Activated naive CD4-positive, alpha-beta T cell treated with anti-CD3 and anti-CD28 coated beads, Interleukin-2, amount 50 U/mL, for 72 hours (primary cell): ENCODE measurements at regions not wholly inside any gene's neighbourhood (a gene's known extent, or its start where the extent isn't known, plus 50 kb on each side); places are given as distances from the start of the nearest gene placed in this dataset.
A peak's percentile ranks its signal among the peaks of the same experiment; 100 is the strongest.
"Not testable (repeated sequence)": the region's sequence is repeated elsewhere in the genome, so short reads cannot be mapped to it uniquely, and the experiment has no call there.

ENCODE experiments used
- ATAC-seq, 2 donors: fragments of 150-1000 bp; cut with Tn5 transposase; 2 replicates each; pipeline ENCODE4 v1.10.0; 2021; ENCODE audit warnings: mild to moderate bottlenecking in 2 of 2, moderate library complexity in 2 of 2
- DNase-seq, 2 donors: peaks; one replicate each; pipeline ENCODE4 v3.0.0; 2021 to 2022; ENCODE audit warnings: low spot score in 2 of 2
- H3K27ac Mint-ChIP-seq, 2 donors: one replicate each; pipeline ENCODE4 v1.8.0; 2022; ENCODE audit warnings: mild to moderate bottlenecking in 2 of 2, mixed read lengths in 2 of 2
- H3K36me3 Mint-ChIP-seq, 2 donors: one replicate each; pipeline ENCODE4 v1.8.0; 2022; ENCODE audit warnings: mixed read lengths in 2 of 2
- H3K9me3 Mint-ChIP-seq, 2 donors: one replicate each; pipeline ENCODE4 v1.8.0; 2022; ENCODE audit warnings: mixed read lengths in 2 of 2

DNA sequence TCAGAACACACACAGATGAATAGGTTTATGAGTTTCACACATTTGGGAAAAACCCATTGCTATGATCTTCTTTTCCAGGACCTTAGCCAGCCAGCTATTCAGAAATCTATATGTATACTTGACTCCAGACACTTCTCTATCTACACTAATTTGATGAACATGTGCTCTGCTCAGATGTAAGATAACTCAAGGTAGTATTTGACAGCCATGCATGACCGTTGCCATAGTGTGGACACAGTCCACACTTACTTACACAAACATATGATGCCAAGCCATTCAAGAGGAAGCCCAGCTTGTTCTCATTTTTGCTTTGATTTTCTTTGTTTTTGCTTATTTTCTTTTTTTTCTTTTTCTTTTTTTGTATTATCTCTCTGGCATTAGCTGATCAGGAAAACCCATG lies 1328.4 kb downstream of the RPIA start:
- not testable (repeated sequence) for H3K9me3 Mint-ChIP-seq, ATAC-seq, DNase-seq, H3K36me3 Mint-ChIP-seq, H3K27ac Mint-ChIP-seq

DNA sequence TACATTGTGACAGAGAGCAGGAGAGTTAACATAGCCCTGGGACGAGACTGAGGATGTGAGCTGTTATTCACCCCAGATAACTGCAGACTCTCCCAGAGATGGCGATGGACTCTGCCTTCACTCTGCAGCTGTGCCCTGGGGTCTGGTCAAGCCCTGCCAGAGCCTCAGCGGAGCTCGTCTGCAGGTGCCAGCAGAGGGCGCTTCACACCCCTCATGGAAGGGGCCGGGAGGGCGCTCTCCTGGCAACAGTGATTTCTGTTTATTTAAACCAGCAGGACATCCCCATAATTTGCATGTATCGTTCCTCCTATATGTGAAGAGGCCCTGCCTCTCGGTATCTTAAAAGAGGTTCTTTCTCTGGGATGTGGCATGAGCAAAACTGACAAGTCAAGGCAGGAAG lies 1329.8 kb downstream of the RPIA start:
- not testable (repeated sequence) for H3K36me3 Mint-ChIP-seq, H3K9me3 Mint-ChIP-seq, ATAC-seq, H3K27ac Mint-ChIP-seq, DNase-seq

DNA sequence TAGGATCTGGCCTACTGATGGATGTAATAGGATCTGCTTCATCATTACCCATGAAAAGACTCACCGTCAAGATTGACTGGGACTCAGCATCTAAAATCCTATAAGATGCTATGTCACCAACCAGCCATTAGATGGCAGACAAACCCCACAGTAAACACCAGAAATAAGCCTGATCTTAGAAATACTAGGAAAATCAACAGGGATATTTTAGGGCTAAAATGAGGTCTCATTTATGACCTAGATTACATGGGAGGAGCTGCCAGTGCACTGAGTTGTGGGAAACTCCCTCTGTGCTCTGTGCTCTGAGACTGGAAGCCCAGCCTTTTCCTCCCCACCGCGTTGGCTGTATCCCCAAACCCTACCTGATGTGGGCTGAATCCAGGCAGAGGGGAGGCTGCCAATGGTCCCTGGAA lies 1335.8 kb downstream of the RPIA start:
- not testable (repeated sequence) for H3K9me3 Mint-ChIP-seq, H3K36me3 Mint-ChIP-seq, H3K27ac Mint-ChIP-seq, ATAC-seq, DNase-seq

DNA sequence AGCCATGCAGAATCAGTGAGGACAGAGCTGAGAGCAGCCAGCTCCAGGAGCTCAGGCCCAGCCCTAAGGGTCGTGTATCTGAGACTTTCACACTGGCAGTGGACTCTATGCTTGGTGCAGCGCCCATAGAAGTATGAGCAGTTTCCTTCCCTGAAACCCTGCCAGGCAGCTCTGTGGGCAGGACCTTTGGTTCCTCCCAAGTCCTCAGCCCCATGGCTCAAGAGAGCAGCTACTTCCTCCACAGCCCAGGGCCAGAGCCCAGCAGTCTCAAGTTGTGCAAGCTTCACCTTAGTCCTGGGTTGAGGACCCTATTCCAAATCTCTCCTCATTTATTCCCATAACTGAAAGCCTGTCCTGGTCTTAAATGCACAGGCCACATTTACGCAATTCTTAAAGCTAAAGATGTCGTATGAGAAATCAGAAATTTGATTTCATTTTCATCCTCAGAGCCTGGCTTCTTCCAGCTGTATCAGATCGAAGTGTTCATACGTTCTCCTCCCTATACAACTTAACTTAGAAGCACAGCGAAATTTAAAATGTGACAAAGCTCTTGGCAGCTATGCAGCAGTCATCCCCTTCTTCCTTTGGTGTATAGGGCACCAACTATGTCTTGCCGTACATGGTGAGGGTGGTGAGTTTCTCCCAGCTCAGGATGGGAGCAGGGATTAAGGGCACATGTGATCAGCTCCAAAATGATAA lies 1337.1 kb downstream of the RPIA start:
- not testable (repeated sequence) for ATAC-seq, DNase-seq, H3K27ac Mint-ChIP-seq, H3K9me3 Mint-ChIP-seq, H3K36me3 Mint-ChIP-seq

DNA sequence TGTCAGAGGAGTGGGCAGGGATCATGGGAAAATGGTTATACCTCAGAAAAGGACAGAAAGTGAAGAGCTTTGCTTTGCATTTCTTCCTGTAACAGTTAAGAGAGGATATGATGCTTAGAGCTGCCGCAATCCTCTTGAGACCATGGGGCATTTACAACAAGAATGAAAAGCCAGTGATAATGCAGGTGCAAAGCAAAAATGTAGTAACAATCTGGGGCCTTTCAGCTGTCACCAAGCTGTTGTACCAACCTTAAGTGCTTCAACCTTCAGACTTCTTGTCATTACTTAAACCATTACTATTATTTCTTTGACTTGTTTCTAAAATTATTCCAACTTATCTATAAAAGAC lies 1337.6 kb downstream of the RPIA start:
- not testable (repeated sequence) for DNase-seq

DNA sequence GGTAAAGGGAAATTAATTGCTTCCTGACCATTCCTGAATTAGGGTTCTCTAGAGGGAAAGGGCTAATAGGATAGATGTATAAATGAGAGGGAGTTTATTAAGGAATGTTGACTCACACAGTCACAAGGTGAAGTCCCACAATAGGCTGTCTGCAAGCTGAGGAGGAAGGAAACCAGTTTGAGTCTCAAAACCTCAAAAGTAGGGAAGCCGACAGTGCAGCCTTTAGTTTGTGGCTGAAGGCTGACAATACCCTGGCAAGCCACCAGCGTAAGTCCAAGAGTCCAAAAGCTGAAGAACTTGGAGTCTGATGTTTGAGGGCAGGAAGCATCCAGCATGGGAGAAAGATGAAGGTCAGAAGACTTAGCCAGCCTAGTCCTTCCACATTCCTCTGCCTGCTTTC lies 1340.8 kb downstream of the RPIA start:
- not testable (repeated sequence) for H3K9me3 Mint-ChIP-seq, ATAC-seq

More for the DNA sequence above, 1337.6 kb downstream of the RPIA start:
- not testable (repeated sequence) for H3K27ac Mint-ChIP-seq, ATAC-seq, H3K9me3 Mint-ChIP-seq, H3K36me3 Mint-ChIP-seq

DNA sequence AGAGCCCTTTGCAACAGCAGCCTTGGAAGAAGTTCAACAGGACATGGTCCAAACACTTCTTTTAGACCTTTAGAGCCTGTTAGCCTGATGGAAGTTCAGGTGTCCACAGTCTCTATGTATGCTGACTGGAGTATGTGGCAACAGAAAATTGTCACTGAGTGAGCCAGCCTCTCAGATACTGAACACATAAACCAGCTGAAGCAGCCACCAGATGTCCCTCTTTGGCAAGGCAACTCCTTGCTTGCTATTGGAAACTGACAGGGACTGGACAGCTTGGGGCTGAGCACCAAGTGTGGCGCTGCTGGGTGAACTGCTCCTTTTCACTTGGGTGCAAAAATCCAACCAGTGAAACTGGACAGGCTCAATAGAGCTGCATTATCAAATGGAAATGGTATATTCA lies 1344.9 kb downstream of the RPIA start:
- not testable (repeated sequence) for ATAC-seq, H3K27ac Mint-ChIP-seq, DNase-seq, H3K36me3 Mint-ChIP-seq, H3K9me3 Mint-ChIP-seq

More for the DNA sequence above, 1340.8 kb downstream of the RPIA start:
- DNase-seq, H3K36me3 Mint-ChIP-seq, H3K27ac Mint-ChIP-seq: not testable (repeated sequence)

DNA sequence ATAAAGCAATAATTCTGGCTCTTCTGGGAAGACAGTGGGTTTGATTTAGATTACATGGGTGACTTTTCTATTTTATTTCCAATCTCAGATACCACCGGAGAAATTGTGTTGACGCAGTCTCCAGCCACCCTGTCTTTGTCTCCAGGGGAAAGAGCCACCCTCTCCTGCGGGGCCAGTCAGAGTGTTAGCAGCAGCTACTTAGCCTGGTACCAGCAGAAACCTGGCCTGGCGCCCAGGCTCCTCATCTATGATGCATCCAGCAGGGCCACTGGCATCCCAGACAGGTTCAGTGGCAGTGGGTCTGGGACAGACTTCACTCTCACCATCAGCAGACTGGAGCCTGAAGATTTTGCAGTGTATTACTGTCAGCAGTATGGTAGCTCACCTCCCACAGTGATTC lies 1347.6 kb downstream of the RPIA start:
- H3K9me3 Mint-ChIP-seq, ATAC-seq, DNase-seq, H3K27ac Mint-ChIP-seq, H3K36me3 Mint-ChIP-seq: not testable (repeated sequence)

DNA sequence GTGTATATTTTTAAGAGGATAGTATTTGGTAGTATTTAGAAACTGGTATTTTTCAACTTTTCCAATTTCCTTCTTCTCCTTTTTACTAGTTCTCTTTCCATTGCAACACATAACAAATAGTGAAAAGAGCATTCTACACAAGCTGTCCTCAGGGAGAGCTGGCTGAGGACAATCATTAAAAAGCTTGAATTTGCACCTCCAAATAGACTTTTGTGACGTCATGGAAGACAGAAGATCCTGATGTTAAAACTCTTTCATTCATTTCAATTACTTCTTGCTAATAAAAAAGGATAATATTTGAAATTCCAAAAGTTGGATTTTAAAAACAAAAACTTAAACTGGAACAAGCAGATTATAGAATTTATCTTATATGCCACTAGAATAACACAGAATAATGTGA lies 1356.3 kb downstream of the RPIA start:
- H3K36me3 Mint-ChIP-seq, H3K27ac Mint-ChIP-seq, H3K9me3 Mint-ChIP-seq, ATAC-seq, DNase-seq: not testable (repeated sequence)

DNA sequence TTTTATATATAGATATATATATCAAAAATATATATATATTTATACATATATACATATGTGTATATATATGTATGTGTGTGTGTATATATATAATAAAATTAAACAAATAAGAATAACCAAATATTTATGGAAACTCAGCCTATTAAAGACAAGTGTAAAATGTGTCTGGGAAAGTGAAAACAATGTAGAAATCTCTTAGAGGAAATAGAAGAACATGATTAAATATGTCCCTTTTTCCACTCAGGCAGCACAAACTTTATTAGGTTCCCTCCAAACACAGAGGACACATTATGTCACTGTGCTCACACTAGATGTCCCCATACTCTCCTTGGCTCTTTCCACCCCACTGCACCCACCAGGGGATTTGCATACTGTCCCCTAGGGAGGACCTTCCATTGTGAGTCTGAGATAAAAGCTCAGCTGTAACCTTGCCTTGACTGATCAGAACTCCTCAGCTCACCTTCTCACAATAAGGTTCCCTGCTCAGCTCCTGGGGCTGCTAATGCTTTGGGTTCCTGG lies 1360.7 kb downstream of the RPIA start:
- H3K27ac Mint-ChIP-seq, H3K36me3 Mint-ChIP-seq, ATAC-seq, H3K9me3 Mint-ChIP-seq, DNase-seq: not testable (repeated sequence)

DNA sequence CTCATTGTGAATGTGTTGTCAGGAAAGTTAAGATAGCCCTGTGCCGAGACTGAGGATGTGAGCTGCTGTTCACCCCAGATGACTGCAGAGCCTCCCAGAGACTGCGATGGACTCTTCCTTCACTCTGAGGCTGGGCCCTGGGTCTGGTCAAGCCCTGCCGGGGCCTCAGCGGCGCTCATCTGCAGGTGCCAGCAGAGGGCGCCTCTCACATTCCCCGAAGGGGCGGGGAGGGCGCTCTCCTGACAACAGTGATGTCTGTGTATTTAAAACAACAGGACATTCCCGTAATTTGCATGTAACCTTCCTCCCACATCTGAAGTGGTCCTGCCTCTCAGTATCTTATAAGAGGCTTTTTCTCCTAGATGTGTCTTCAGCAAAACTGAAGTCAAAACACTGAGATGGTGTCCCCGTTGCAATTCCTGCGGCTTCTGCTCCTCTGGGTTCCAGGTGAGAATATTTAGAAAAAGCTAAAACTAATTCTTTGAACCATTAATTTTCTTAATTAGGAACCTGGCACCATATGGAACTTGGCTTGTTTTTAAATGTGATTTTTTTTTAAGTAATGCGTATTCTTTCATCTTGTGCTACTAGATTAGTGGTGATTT lies 1377.9 kb downstream of the RPIA start:
- peaks cover 4 to 9% of the 10 kb centered on the region in 2 donors for H3K9me3 Mint-ChIP-seq
- no peak overlapping the region for H3K27ac Mint-ChIP-seq
- DNase-seq (peak in 1 of 2 donors; percentile 17), ATAC-seq (no peak)
- H3K36me3 Mint-ChIP-seq, result no peaks in the 10 kb centered on the region

DNA sequence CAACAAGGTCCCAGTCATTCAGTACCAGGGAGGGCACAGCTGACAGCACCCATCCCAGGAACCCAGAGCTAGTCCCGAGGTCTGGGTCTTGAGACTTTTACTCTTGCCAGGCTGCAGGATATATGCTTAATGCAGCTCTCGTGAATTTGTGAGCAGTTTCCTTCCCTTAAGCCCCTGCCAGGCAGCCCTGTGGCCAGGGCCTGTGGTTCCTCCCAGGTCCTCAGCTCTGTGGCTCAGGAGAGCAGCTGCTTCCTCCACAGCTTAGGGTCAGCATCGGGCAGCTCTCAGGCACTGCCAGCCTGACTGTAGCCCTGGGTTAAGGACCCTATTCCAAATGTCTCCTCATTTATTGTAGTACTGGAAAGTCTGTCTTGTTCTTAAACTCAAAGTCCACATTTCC lies 1384.8 kb downstream of the RPIA start:
- H3K36me3 Mint-ChIP-seq, result peaks cover 0 to 6% of the 10 kb centered on the region in 2 donors
- H3K27ac Mint-ChIP-seq, result no peak overlapping the region
- ATAC-seq (no peak), DNase-seq (no peak)
- peaks cover 4% of the 10 kb centered on the region in 2 donors for H3K9me3 Mint-ChIP-seq

DNA sequence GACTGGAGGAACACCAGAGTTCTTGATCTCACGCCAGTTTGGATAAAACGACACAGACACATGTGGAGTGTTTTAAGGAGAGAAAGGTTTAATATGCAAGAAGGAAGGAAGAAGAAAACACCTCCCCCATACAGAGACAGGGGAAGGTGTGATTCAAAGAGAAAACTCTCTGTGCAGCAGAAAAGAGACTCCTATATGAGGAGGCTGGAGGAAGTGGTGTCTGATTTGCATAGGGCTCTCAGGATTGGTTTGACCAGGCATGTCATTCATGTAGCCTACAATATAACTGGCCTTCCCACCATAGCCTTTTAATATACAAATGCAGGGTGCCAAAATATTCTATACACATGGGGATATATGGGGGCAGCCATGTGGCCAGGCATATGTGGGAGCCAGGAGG lies 1386.5 kb downstream of the RPIA start:
- no peak for DNase-seq
- no peak for ATAC-seq
- H3K27ac Mint-ChIP-seq, result no peak overlapping the region
- H3K36me3 Mint-ChIP-seq, result peaks cover 0 to 6% of the 10 kb centered on the region in 2 donors
- H3K9me3 Mint-ChIP-seq, result peaks cover 4% of the 10 kb centered on the region in 2 donors

DNA sequence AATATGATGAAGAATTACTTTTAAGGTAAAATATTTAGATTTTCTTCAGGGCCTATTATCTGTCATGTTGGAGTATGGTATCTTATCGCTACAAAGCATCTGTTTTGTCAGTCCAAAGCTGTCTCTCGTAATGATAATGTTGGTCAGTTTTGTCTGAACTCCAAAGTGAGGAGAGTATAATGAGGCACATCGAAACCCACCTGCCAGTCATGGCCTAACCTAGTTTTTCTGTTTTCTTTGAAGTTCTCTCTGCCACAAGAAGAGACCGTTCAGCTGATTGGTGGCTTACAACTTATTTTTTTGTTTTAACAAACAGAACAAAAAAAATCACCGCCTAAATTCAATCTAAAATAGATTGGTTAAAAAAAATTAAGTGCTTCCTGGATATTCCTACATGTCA lies 1387.9 kb downstream of the RPIA start:
- H3K9me3 Mint-ChIP-seq, result peaks cover 4% of the 10 kb centered on the region in 2 donors
- ATAC-seq, result no peak
- no peak for DNase-seq
- H3K36me3 Mint-ChIP-seq, result peaks cover 0 to 6% of the 10 kb centered on the region in 2 donors
- H3K27ac Mint-ChIP-seq, result no peak overlapping the region

DNA sequence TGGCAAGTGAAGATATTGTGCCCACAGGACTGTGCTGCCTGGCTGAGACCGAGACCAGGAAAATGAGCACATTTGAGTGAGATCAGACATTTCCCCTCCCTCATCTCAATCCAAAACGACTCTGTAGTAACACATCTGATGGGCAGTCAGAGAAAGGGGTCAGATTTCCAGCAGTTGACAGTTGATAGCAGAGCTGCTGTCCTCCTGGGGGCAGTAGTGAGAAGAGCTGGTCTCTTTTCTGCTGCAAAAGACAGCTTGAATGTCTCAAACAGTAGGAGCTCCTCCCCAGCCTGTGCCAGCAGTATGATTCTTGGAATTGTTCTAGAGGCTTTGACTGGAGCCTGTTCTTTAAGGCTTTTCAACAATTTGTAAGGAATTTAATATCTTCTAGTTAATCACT lies 1396.3 kb downstream of the RPIA start:
- H3K36me3 Mint-ChIP-seq, ATAC-seq, H3K9me3 Mint-ChIP-seq, DNase-seq, H3K27ac Mint-ChIP-seq: not testable (repeated sequence)

DNA sequence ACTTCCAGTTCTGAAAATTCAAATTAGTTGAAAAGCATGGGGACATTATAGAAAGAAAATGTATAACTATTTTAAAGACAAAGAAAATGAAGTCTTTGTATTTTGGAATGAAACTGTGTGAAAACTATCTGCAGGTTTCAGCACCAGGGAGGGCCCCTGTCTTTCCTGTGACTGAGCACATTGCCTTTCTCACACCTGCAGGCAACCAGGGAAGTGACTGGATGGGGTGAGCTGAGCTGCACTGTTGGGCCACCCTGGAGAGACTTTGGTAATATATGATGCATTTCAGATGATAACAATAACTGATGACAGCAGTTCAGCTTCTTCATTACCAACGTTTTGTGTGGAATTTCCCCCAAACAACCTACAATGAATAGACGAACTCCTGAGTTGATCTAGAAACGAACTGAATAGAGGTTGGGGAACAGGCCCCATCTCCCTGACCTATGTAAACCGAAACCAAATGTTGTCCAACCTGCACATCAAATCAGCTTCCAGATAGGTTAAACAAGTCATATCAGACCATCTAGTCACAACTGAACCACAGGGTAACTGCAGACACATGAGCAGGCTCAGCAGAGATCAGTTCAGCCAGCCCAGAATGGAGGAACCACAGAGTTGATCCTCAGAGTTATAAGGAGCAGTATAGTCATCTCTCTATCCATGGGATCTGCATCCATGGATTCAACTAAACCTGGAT lies 1402.2 kb downstream of the RPIA start:
- not testable (repeated sequence) for ATAC-seq, H3K9me3 Mint-ChIP-seq, H3K36me3 Mint-ChIP-seq, DNase-seq, H3K27ac Mint-ChIP-seq

DNA sequence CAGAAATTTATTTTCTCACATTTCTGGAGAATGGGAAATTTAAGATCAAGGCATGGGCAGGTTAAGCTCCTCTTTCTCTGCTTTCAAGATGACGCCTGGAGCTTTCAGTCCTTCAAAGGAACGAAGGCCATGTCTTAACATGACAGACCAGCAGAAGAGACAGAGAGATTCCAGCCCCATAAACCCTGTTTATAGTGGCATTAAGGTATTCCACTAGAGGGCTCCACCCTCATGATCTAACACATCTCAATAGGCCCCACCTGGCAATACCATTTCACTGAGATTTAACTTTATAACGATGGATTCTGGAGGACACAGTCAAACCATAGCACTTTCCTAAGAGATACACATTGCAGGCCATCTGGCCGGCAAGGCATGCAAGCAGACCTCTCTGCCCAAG lies 1406.1 kb downstream of the RPIA start:
- not testable (repeated sequence) for DNase-seq, H3K36me3 Mint-ChIP-seq, ATAC-seq, H3K27ac Mint-ChIP-seq, H3K9me3 Mint-ChIP-seq
